ENCODE measurements at regions not wholly inside any gene's neighbourhood (a gene's known extent, or its start where the extent isn't known, plus 50 kb on each side); places are given as distances from the start of the nearest gene placed in this dataset.

- no peak for TF ChIP-seq CTCF (IDR thresholded peaks at IDR 0.05; ENCODE audit: low read depth, low read length, poor library complexity, severe bottlenecking)
- TF ChIP-seq EZH2phosphoT487 (IDR thresholded peaks at IDR 0.05; ENCODE audit: borderline replicate concordance, low read length): no peak
These were observed 673.4 kb downstream of the DTWD2 start for GRCh38 chr5:118314931-118315330.
